ENCODE measurements at regions not wholly inside any gene's neighbourhood (a gene's known extent, or its start where the extent isn't known, plus 50 kb on each side); places are given as distances from the start of the nearest gene placed in this dataset.
"Not testable (repeated sequence)": the region's sequence is repeated elsewhere in the genome, so short reads cannot be mapped to it uniquely, and the experiment has no call there.

DNA sequence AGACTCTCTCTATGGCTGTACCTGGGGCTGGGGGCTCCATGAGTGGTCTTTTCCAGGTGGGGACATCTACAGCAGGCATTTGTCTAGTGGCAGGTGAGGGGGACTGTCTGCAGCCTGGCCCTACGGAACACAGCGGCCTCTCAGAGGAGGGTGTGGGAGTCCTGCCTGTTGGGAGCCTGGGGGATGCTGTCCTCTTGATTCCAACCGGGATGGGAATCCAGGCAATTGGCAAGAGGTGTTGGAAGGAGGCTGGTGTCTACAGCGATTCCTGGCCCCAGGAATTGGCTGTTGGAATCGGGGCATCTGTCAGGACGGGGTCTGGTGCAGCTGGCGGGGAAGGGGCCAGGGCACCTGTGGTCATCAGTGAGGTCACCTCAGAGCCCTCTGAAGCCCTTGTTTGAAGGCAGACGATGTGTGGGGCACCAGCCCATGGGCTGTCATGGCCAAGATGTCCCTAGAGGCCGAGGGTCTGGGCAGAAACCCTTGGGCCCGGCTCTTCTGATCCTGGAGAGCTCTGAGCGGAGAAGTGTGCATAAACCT lies 386.3 kb downstream of the TMEM121 start:
- TF ChIP-seq, protein P1, sequence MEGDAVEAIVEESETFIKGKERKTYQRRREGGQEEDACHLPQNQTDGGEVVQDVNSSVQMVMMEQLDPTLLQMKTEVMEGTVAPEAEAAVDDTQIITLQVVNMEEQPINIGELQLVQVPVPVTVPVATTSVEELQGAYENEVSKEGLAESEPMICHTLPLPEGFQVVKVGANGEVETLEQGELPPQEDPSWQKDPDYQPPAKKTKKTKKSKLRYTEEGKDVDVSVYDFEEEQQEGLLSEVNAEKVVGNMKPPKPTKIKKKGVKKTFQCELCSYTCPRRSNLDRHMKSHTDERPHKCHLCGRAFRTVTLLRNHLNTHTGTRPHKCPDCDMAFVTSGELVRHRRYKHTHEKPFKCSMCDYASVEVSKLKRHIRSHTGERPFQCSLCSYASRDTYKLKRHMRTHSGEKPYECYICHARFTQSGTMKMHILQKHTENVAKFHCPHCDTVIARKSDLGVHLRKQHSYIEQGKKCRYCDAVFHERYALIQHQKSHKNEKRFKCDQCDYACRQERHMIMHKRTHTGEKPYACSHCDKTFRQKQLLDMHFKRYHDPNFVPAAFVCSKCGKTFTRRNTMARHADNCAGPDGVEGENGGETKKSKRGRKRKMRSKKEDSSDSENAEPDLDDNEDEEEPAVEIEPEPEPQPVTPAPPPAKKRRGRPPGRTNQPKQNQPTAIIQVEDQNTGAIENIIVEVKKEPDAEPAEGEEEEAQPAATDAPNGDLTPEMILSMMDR (IDR thresholded peaks at IDR 0.05) = no peak
- no peak for TF ChIP-seq POLR2A (IDR thresholded peaks at IDR 0.05)
- H3K27me3 ChIP-seq = no peaks in the 10 kb centered on the region
- WGBS, 2 donors = 75 to 83% methylated on average over 5 to 11 of the region's 11 CpGs
- intact Hi-C loops (cut with DNase I; ENCODE audit: low total_unique reads) = no loop called here
- H3K4me1 ChIP-seq = no peaks in the 10 kb centered on the region
- no peak overlapping the region for H3K27ac ChIP-seq
- H3K4me3 ChIP-seq = no peak overlapping the region
- no peak for DNase-seq
- no peaks in the 10 kb centered on the region for H3K36me3 ChIP-seq (ENCODE audit: low read depth, missing control alignments)
- no peaks in the 10 kb centered on the region for H3K9me3 ChIP-seq

DNA sequence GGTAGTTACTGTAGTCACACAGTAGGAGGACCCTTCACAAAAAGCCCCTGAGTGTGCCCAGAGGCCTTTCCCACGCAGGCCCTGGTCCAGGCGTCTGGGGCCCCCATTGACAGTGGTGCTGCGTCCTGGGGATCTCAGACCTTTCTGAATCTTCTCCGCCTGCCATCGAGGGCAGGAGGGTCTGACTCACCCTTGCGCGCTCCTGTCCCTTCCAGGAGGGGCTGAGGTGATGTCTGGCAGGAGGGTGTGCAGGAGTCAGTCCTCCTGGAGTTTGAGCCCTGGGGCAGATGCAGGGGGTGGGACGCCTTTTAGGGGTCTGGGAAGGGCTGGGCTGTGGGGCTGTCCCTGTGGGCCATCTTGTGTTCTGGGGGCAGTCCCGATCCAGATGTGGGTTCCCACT lies 386.8 kb downstream of the TMEM121 start:
- no peak overlapping the region for H3K27ac ChIP-seq
- no peaks in the 10 kb centered on the region for H3K27me3 ChIP-seq
- no peak for DNase-seq
- intact Hi-C loops (cut with DNase I; ENCODE audit: low total_unique reads) = no loop called here
- H3K9me3 ChIP-seq = no peaks in the 10 kb centered on the region
- no peak for TF ChIP-seq POLR2A (IDR thresholded peaks at IDR 0.05)
- TF ChIP-seq, protein P1 (IDR thresholded peaks at IDR 0.05) = no peak
- 82 to 94% methylated on average over 6 to 9 of the region's 9 CpGs for WGBS, 2 donors
- no peak overlapping the region for H3K4me3 ChIP-seq
- no peaks in the 10 kb centered on the region for H3K4me1 ChIP-seq
- no peaks in the 10 kb centered on the region for H3K36me3 ChIP-seq (ENCODE audit: low read depth, missing control alignments)

DNA sequence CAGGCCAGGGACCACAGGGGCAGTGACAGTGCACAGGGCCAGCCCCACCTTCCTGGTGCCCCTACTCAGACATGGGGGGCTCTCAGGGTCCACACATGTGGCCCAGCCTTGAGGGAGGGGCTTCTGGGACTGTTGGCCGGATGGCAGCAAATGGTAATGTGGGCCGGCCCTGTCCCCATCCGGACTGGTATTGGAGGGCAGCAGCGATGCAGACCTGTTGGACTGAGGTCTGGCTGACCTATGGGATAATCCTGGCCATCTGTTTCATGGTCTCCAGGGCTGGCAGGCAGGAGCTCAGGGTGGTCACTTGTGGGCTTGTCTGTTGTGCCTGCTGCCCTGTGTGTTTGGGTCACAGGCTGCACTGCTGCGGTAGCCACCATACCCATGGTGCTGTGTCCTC lies 387.5 kb downstream of the TMEM121 start:
- Histone ChIP-seq H3K4me1 (no peaks in the 10 kb centered on the region), H3K4me3 (no peak overlapping the region), H3K36me3 (ENCODE audit: low read depth, missing control alignments) (no peaks in the 10 kb centered on the region), H3K9me3 (no peaks in the 10 kb centered on the region), H3K27me3 (no peaks in the 10 kb centered on the region), H3K27ac (no peak overlapping the region)
- WGBS, 2 donors = 70% methylated on average over 5 of the region's 5 CpGs; no CpG with 5 or more reads in 1 of the 2 donors
- TF ChIP-seq, protein P1 (IDR thresholded peaks at IDR 0.05) = no peak
- TF ChIP-seq POLR2A (IDR thresholded peaks at IDR 0.05) = no peak
- intact Hi-C loops (cut with DNase I; ENCODE audit: low total_unique reads) = no loop called here
- no peak for DNase-seq

DNA sequence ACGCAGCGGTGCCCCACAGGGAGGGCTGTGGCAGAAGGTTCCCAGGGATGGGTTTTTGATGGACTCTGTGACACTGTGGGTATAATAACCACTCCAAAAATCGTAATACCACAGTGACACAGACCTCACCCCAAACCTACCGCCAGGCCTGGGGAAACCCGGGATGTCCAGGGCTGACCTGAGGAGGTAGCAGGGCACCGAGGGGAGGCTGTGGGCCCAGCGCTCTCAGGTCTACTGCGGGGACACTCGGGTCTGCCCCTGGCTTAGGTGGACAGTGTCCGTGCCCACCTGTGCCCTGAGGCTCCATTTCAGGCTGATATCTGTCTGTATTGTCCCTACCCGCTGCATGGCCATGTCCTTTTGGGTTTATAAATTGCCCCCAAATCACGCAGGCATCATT lies 387.9 kb downstream of the TMEM121 start:
- H3K36me3 ChIP-seq (ENCODE audit: low read depth, missing control alignments); H3K4me1 ChIP-seq; H3K9me3 ChIP-seq; H3K27me3 ChIP-seq; H3K27ac ChIP-seq; DNase-seq; intact Hi-C loops (cut with DNase I; ENCODE audit: low total_unique reads); H3K4me3 ChIP-seq: not testable (repeated sequence)
- WGBS, 2 donors = 78% methylated on average over 12 of the region's 12 CpGs; no CpG with 5 or more reads in 1 of the 2 donors

DNA sequence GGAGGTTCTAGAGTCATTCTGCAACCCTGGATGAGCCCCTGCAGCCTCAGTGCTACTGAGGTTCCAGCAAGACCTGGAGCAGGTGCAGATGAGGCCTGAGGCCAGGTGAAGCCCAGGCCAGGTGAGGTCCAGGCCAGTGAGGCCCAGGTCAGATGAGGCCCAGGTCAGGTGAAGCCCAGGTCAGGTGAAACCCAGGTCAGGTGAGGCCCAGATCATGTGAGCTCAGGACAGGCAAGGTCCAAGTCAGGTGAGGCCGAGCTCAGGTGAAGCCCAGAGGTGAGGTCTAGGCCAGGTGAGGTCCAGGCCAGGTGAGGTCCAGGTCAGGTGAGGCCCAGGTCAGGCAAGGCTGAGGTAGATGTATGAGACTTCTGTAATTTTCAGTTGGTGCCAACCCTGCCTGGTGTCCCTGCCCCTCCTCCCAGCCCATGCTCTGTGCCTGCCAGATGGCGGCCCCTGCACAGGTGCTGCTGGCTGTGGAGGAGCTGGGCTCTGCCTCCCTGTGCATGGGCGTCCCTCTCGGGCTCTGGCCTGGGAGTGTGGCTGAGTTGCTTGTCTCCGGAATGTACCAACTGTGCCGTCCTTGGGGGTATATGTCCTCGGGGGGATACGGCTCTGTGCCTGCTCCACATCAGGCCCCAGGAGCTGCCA lies 388.5 kb downstream of the TMEM121 start:
- H3K36me3 ChIP-seq (ENCODE audit: low read depth, missing control alignments) = no peaks in the 10 kb centered on the region
- no peaks in the 10 kb centered on the region for H3K4me1 ChIP-seq
- H3K27ac ChIP-seq = no peak overlapping the region
- DNase-seq = no peak
- H3K4me3 ChIP-seq = no peak overlapping the region
- no peaks in the 10 kb centered on the region for H3K27me3 ChIP-seq
- intact Hi-C loops (cut with DNase I; ENCODE audit: low total_unique reads) = no loop called here
- WGBS, 2 donors = 86% methylated on average over 8 of the region's 8 CpGs; no CpG with 5 or more reads in 1 of the 2 donors
- no peaks in the 10 kb centered on the region for H3K9me3 ChIP-seq
- TF ChIP-seq, protein P1 (IDR thresholded peaks at IDR 0.05) = no peak
- no peak for TF ChIP-seq POLR2A (IDR thresholded peaks at IDR 0.05)

DNA sequence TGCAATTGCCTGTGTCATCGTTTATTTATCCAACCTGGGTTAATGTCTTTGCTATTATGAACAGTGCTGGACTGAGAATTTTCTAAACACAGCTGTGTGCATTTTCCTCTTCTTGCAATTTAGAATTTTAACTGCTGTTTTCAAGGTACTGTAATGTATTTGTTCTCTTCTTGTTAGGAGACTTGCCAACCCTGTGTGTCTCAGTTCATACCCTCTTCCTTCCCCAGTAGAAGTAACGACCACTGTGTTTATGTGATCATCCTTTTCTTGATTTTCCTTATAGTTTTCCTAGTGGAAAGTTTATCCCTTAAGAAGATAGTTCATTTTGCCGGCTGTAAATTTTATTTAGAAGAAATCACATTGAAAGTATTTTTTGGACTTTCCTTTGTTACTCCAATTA lies 389.2 kb downstream of the TMEM121 start:
- H3K36me3 ChIP-seq (ENCODE audit: low read depth, missing control alignments); H3K9me3 ChIP-seq; DNase-seq; intact Hi-C loops (cut with DNase I; ENCODE audit: low total_unique reads); H3K27ac ChIP-seq; H3K4me1 ChIP-seq; H3K27me3 ChIP-seq; H3K4me3 ChIP-seq: not testable (repeated sequence)
- WGBS, 2 donors = 66 to 74% methylated on average over 3 of the region's 3 CpGs

DNA sequence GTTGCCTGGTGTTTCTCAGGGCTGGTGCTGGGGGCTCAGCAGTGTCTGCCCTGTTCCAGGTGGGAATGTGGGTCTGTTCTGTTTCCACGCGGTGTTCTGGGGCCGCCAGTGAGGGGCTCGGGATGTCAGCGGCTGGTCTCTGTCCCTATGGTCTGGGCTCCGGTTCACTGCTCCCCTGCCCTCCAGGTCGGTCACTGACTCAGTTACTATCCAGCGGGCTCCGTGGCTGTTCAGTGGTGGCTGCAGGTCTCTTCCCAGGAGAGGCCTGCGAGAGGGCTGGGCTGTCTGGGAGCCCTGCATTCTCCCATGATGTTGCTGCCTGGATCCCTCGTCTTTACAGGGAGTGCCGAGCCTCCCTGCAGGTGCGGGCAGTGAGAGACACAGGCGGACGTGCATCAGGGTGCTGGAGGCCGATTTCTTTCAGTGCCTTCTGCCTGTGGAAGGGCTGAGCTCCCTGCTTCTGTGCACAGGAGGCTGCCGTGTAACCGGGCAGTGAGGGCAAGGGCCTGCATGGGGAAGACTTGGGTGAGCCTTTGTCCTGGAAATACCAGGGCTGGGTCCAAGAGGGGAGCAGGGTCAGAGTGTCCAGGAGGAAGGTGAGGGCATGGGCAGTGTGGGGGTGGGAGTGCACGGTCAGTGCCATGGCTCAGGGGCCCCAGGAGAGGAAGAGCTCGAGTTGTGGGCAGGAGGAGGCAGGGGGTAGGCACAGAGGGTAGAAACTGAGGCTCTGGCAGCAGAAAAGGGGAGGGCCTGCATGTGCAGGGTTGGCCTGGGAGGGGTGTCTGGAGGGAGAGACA lies 391.0 kb downstream of the TMEM121 start:
- H3K27ac ChIP-seq; H3K4me3 ChIP-seq; intact Hi-C loops (cut with DNase I; ENCODE audit: low total_unique reads); H3K9me3 ChIP-seq; H3K36me3 ChIP-seq (ENCODE audit: low read depth, missing control alignments); DNase-seq; H3K4me1 ChIP-seq; H3K27me3 ChIP-seq: not testable (repeated sequence)
- WGBS, 2 donors = 81 to 86% methylated on average over 8 to 20 of the region's 20 CpGs

Measured in testis (tissue), 2 donors.